HepG2 (cell line): ENCODE measurements at regions not wholly inside any gene's neighbourhood (a gene's known extent, or its start where the extent isn't known, plus 50 kb on each side); places are given as distances from the start of the nearest gene placed in this dataset.

Experiments used
- ETS1 ChIP-seq: sonication (generic); formaldehyde crosslinking; IDR thresholded peaks from 2 replicates; pipeline ENCODE4 v1.4.0; 2020; ENCODE audit warnings: missing genetic modification reagents
- GMEB2 ChIP-seq: IDR thresholded peaks from 2 replicates; pipeline ENCODE4 v1.6.1; 2016; ENCODE audit warnings: missing biosample characterization, missing genetic modification reagents, low read depth
- HNRNPK ChIP-seq: fragments of 200-400 bp; formaldehyde crosslinking; IDR thresholded peaks from 2 replicates; pipeline ENCODE4 v1.6.1; 2018; ENCODE audit warnings: low read length, low read depth, moderate library complexity, mild to moderate bottlenecking; ENCODE audit not compliant: poor library complexity, severe bottlenecking
- MEF2D ChIP-seq: sonication (generic); formaldehyde crosslinking; IDR thresholded peaks from 2 replicates; pipeline ENCODE4 v1.5.1; 2020; ENCODE audit warnings: mild to moderate bottlenecking, missing genetic modification reagents
- MXD1 ChIP-seq: sonication (generic); formaldehyde crosslinking; IDR thresholded peaks from 2 replicates; pipeline ENCODE4 v1.4.0; 2020; ENCODE audit warnings: mild to moderate bottlenecking, missing genetic modification reagents
- MXD4 ChIP-seq: IDR thresholded peaks from 2 replicates; pipeline ENCODE4 v1.6.1; 2016; ENCODE audit warnings: mild to moderate bottlenecking, missing biosample characterization, missing genetic modification reagents
- NCOA2 ChIP-seq: sonication (generic); formaldehyde crosslinking; IDR thresholded peaks from 2 replicates; pipeline ENCODE4 v1.8.0; 2022; ENCODE audit warnings: inconsistent platforms
- NCOA5 ChIP-seq: sonication (generic); formaldehyde crosslinking; IDR thresholded peaks from 2 replicates; pipeline ENCODE4 v1.4.0; 2020; ENCODE audit warnings: missing genetic modification reagents
- PAF1 ChIP-seq: IDR thresholded peaks from 2 replicates; pipeline ENCODE4 v1.6.1; 2016; ENCODE audit warnings: missing genetic modification reagents, missing compliant biosample characterization
- RAD21 ChIP-seq: fragments of 450-650 bp; formaldehyde crosslinking; IDR thresholded peaks from 2 replicates; pipeline ENCODE4 v1.5.0; 2020; ENCODE audit warnings: mild to moderate bottlenecking
- RERE ChIP-seq: IDR thresholded peaks from 2 replicates; pipeline ENCODE4 v1.6.1; 2016; ENCODE audit warnings: low read depth, missing genetic modification reagents, missing compliant biosample characterization
- RNF219 ChIP-seq: sonication (generic); formaldehyde crosslinking; IDR thresholded peaks from 2 replicates; pipeline ENCODE4 v1.5.0; 2020; ENCODE audit warnings: mild to moderate bottlenecking, missing genetic modification reagents
- SP4 ChIP-seq: sonication (generic); formaldehyde crosslinking; IDR thresholded peaks from 2 replicates; pipeline ENCODE4 v1.8.1; 2023; ENCODE audit warnings: mild to moderate bottlenecking, missing genetic modification reagents
- TBP ChIP-seq: sonication (generic); formaldehyde crosslinking; IDR thresholded peaks from 2 replicates; pipeline ENCODE4 v1.5.0; 2020; ENCODE audit warnings: missing genetic modification reagents
- ZNF138 ChIP-seq: sonication (generic); formaldehyde crosslinking; IDR thresholded peaks from 2 replicates; pipeline ENCODE4 v1.5.0; 2020; ENCODE audit warnings: mild to moderate bottlenecking, low read depth, missing genetic modification reagents
- ZNF451 ChIP-seq: sonication (generic); formaldehyde crosslinking; IDR thresholded peaks from 2 replicates; pipeline ENCODE4 v1.5.0; 2020; ENCODE audit warnings: mild to moderate bottlenecking, missing genetic modification reagents
- ZNF597 ChIP-seq: sonication (generic); formaldehyde crosslinking; IDR thresholded peaks from 2 replicates; pipeline ENCODE4 v1.5.0; 2020; ENCODE audit warnings: missing genetic modification reagents
- ZSCAN21 ChIP-seq: sonication (generic); formaldehyde crosslinking; IDR thresholded peaks from 2 replicates; pipeline ENCODE4 v1.8.0; 2022; ENCODE audit warnings: mild to moderate bottlenecking, missing genetic modification reagents, moderate library complexity, borderline replicate concordance
- ZSCAN9 ChIP-seq: IDR thresholded peaks from 2 replicates; pipeline ENCODE4 v1.6.1; 2016; ENCODE audit warnings: borderline replicate concordance

GRCh38 chr3:30289324-30289723 lies 317.1 kb upstream of the TGFBR2 start (continued):
- TF ChIP-seq RERE (CRISPR knock-in tag) (0 out of 2 replicates have a peak, but pooled peaks have one; percentile 24), NCOA2 (CRISPR knock-in tag) (peak; percentile 78), RAD21 (no peak), PAF1 (no peak), ZNF451 (no peak), ZSCAN21 (CRISPR knock-in tag) (no peak), TBP (CRISPR knock-in tag) (no peak), SP4 (CRISPR knock-in tag) (no peak), NCOA5 (CRISPR knock-in tag) (no peak), ZSCAN9 (CRISPR knock-in tag) (no peak; the same call in 1 of the 2 replicates), MEF2D (no peak), HNRNPK (no peak), GMEB2 (CRISPR knock-in tag) (no peak), ZNF597 (CRISPR knock-in tag) (no peak), MXD1 (no peak), ETS1 (CRISPR knock-in tag) (no peak), ZNF138 (CRISPR knock-in tag) (no peak), RNF219 (CRISPR knock-in tag) (no peak), MXD4 (CRISPR knock-in tag) (no peak)
